Right renal pelvis (tissue), 4 donors: ENCODE measurements at regions not wholly inside any gene's neighbourhood (a gene's known extent, or its start where the extent isn't known, plus 50 kb on each side); places are given as distances from the start of the nearest gene placed in this dataset.
"Not testable (repeated sequence)": the region's sequence is repeated elsewhere in the genome, so short reads cannot be mapped to it uniquely, and the experiment has no call there.

Experiments
- DNase-seq, 4 donors: peaks; one replicate each; pipeline ENCODE4 v3.0.0-alpha.2; 2013; ENCODE audit warnings: low read depth in 4 of 4, low spot score in 3 of 4, missing footprints in 1 of 4

DNA sequence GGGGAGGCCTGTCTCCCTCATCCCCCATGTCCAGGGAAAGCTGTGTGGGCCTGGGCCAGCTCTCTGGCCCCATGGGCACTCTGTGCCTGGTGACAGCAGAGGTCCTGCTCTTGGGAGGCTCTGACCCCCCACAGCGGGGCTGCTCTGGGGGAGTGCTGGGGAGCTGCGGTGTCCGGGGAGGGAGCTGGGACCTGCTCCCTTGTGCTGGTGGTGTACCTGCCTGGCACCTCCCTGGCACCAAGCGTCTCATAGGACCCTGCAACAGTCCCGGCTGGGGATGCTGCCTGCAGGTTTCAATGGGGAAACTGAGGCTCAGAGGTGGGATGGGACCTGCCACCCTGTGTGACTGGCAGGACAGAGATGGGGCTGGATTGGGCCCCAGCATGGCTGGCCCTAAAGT lies 111.3 kb downstream of the KIF26A start:
- no peak for DNase-seq

DNA sequence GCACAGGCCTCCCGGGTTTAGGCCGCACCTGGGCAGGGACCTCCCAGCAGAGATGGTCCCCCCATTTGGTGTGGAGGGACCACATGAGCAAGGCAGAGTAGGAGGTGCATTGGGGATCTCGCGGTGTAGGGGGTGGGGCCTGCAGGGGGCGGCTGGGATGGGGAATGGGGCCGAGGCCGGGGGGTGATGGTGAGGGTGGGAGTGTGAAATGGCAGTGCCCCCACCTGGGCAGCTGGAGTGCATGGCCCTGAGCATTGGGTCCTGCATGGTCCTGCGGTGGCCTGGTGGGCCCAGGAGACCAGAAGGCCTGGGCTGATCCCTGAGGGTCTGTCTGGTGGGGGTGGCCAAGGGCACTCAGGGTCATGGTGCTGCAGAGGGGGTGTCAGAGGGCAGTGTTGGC lies 111.8 kb downstream of the KIF26A start:
- DNase-seq = no peak

GRCh38 chr14:104252256-104253215 lies 114.1 kb downstream of the KIF26A start:
- no peak for DNase-seq

GRCh38 chr14:104253223-104253822 lies 114.9 kb downstream of the KIF26A start:
- DNase-seq = no peak

DNA sequence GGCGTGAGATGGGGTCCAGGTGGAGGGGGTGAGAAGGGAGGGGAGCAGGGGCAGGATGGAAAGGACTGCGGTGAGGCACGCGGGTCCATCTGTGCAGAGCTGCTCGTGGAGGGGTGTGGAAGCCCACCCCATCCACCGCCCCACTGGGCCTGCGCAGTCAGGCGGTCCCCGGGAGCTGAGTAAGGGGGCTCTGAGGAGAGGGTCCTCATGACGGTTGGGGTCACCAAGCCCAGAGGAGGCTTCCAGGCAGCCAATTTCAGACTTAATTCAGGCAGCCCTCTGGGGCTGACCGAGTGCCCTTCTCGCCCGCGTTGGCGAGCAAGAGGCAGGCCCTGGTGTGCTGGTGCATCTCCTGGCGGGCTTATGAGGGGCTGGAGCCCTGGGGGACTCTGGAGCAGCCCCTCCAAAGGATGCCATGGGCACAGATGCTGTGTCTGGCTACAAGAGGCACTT lies 115.5 kb downstream of the KIF26A start:
- DNase-seq = no peak

- no peak for DNase-seq
Measured at GRCh38 chr14:104254735-104255400, 116.5 kb downstream of the KIF26A start.

- no peak for DNase-seq
Measured at GRCh38 chr14:104256025-104256424, 117.6 kb downstream of the KIF26A start.

DNA sequence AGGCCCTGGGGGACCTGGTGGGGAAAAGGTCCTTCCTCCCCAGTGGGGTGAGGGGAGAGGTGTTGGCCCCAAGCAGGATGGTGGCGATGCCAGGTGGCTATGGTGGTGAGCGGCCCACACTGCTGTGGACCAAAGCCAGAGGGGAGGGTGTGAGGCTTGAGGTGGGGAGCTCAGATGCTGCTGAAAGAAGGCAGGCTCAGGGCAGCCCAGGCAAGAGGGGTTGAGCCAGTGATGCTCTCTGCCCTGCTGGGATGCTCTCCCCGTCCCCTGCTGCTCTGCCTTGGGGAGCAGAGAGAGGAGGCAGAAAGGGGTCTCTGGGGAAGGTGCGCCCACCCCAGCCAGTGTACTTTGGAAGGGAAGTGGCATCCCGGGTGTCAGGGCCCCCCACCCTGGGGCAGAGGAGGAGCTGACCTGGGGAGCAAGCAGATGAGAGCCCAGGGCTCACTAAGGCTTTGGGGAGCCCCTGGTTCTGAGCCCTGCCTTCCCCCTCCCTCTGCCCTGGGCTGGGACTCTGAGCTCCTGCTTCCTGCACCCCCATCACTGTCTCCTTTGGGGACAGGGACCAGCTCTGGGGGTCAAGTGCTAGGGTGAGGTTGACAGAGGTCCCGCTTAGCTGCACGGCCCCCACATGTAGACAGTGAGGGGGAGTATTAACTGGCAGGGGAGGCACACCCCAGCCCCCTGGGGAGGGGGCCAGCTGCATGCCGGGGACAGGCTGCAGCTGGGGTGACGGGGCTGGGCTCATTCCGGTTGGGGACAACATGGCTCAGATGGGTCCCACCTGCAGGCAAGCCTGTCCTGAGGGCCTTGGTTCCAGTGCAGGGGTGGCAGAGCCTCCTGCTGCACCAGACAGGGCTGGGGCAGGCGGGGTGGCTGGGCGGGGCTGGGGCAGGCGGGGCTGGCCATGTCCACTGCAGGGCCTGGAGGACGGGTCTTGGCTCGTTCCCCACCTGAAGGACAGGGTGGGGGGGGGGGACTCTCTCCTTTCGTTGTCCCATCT lies 124.4 kb downstream of the KIF26A start:
- no peak for DNase-seq

GRCh38 chr14:104263675-104264358 lies 125.4 kb downstream of the KIF26A start:
- DNase-seq = no peak

DNA sequence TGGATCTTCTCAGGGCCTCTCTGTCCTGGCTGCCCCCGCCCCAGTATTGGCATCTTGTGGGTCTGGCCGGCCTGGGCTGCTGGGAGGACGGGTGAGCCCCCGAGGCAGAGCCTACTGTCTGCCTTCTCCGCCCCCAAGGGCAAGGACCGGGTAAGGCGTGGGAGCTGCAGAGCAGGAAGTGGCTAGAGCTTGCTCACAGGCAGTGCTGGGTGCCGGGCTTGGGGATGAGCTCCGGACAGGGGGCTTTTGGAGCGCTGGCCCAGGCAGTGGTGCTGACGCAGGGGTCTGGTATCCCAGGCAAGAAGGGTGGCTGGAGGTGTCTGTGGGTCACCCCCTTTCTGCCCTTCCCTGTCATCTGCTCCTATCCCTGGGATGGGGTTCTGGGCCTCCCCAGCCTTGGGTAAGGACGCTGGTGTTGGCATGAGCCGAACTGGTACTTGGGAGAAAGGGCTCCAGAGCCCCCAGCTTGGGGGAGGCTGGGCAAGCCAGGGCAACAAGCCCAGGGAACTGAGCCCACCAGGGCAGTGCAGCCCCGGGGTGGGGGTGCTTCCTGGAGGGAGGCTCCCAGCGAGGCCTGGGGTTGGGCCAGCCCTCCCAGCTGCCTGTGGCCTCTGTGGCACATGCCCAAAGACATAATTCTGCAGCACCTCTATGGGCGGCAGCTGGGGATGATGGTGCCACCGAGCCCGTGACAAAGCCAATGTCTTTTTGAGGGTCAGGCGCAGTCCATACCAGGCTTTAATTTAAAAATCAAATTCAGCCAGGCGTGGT lies 126.3 kb downstream of the KIF26A start:
- DNase-seq = no peak

DNA sequence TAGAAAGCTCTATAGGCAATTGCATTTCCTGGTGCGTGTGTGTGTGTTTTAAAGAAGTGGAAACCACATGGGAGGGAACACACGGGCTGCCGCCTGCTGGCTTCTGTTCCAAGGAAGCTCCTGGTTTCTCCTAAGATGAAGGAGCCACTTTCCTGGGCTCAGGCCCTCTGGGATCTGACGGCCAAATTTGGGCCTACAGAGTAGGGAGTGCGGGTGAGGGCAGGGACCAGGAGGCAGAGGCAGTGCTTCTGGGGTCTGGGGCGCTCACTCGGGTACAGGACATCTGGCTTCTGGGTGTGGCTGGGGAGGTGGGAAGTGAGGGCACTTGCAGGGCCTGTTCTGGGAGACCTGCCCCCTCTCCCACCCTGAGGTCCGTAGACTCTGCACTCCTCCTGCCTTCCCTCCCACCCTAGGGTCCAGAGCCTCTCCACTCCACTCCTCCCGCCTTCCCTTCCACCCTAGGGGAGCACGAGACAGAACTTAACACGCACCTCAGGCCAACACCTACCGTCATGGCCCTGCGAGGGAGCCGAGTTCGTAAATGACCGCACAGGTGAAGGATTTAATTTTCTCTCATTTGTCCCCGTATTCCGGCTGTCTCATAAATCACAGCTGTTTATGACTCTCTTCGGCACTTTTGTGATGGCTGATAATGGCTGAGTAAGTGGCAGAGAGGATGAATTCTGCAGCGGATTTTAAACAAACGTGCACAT lies 127.7 kb downstream of the KIF26A start:
- no peak for DNase-seq

- DNase-seq = no peak
Measured at GRCh38 chr14:104266631-104267575, 128.5 kb downstream of the KIF26A start.

GRCh38 chr14:104267895-104268294 lies 129.5 kb downstream of the KIF26A start:
- no peak for DNase-seq

- DNase-seq = no peak
Measured at GRCh38 chr14:104268295-104268694, 129.9 kb downstream of the KIF26A start.

- no peak for DNase-seq
Measured at GRCh38 chr14:104268725-104269436, 130.5 kb downstream of the KIF26A start.

GRCh38 chr14:104269511-104270241 lies 131.3 kb downstream of the KIF26A start:
- DNase-seq = not testable (repeated sequence)
